ENCODE measurements at regions not wholly inside any gene's neighbourhood (a gene's known extent, or its start where the extent isn't known, plus 50 kb on each side); places are given as distances from the start of the nearest gene placed in this dataset.

GRCh38 chr21:16608209-16608830, 878.5 kb downstream of the USP25 start:
- H3K27ac ChIP-seq (ENCODE audit: low read depth, low read length, poor library complexity, severe bottlenecking) = no peak overlapping the region
- BruUV-seq (replicated peaks) = no TSS peak
- no peaks in the 10 kb centered on the region for H3K36me3 ChIP-seq (ENCODE audit: insufficient read depth, low read length, poor library complexity, severe bottlenecking)
- no peak for DNase-seq (ENCODE audit: low spot score)
- no peaks in the 10 kb centered on the region for H3K27me3 ChIP-seq (replicated peaks; ENCODE audit: insufficient read depth, low read depth, low read length, poor library complexity)
- H3K4me3 ChIP-seq (ENCODE audit: low read depth, low read length, poor library complexity, severe bottlenecking) = no peak overlapping the region
- intact Hi-C loops (cut with micrococcal nuclease; ENCODE audit: unreplicated experiment) = loop anchor here (10.0 kb wide), 1 partner anchor 154 kb away; no protein-coding TSS in a partner anchor
- TF ChIP-seq EZH2 (IDR thresholded peaks at IDR 0.05; ENCODE audit: borderline replicate concordance, low read depth, low read length, poor library complexity, severe bottlenecking) (no peak), CTCF (conservative IDR thresholded peaks at IDR 0.05; ENCODE audit: low read depth, low read length) (0 out of 2 replicates have a peak, but pooled peaks have one; percentile 19)
- H3K4me1 ChIP-seq (ENCODE audit: insufficient read depth, low read length, poor library complexity, severe bottlenecking) = no peaks in the 10 kb centered on the region
- ChIA-PET POLR2A (ENCODE audit: low non-redundant PET) (no interaction called here), CTCF (no interaction called here)
- no peaks in the 10 kb centered on the region for H3K9me3 ChIP-seq (ENCODE audit: low read depth, low read length, poor library complexity, severe bottlenecking)

- Histone ChIP-seq H3K27me3 (replicated peaks; ENCODE audit: insufficient read depth, low read depth, low read length, poor library complexity) (no peaks in the 10 kb centered on the region), H3K9me3 (ENCODE audit: low read depth, low read length, poor library complexity, severe bottlenecking) (no peaks in the 10 kb centered on the region), H3K36me3 (ENCODE audit: insufficient read depth, low read length, poor library complexity, severe bottlenecking) (no peaks in the 10 kb centered on the region), H3K27ac (ENCODE audit: low read depth, low read length, poor library complexity, severe bottlenecking) (no peak overlapping the region), H3K4me1 (ENCODE audit: insufficient read depth, low read length, poor library complexity, severe bottlenecking) (no peaks in the 10 kb centered on the region), H3K4me3 (ENCODE audit: low read depth, low read length, poor library complexity, severe bottlenecking) (no peak overlapping the region)
- ChIA-PET POLR2A (ENCODE audit: low non-redundant PET) (no interaction called here), CTCF (no interaction called here)
- TF ChIP-seq CTCF (conservative IDR thresholded peaks at IDR 0.05; ENCODE audit: low read depth, low read length) (no peak), EZH2 (IDR thresholded peaks at IDR 0.05; ENCODE audit: borderline replicate concordance, low read depth, low read length, poor library complexity, severe bottlenecking) (no peak)
- BruUV-seq (replicated peaks) = no TSS peak
- no peak for DNase-seq (ENCODE audit: low spot score)
- intact Hi-C loops (cut with micrococcal nuclease; ENCODE audit: unreplicated experiment) = no loop called here
Measured at GRCh38 chr21:16619281-16619680, 889.5 kb downstream of the USP25 start.

- no TSS peak for BruUV-seq (replicated peaks)
- intact Hi-C loops (cut with micrococcal nuclease; ENCODE audit: unreplicated experiment) = no loop called here
- H3K9me3 ChIP-seq (ENCODE audit: low read depth, low read length, poor library complexity, severe bottlenecking) = no peaks in the 10 kb centered on the region
- H3K27ac ChIP-seq (ENCODE audit: low read depth, low read length, poor library complexity, severe bottlenecking) = no peak overlapping the region
- CTCF ChIA-PET = no interaction called here
- no peaks in the 10 kb centered on the region for H3K4me1 ChIP-seq (ENCODE audit: insufficient read depth, low read length, poor library complexity, severe bottlenecking)
- DNase-seq (ENCODE audit: low spot score) = no peak
- POLR2A ChIA-PET (ENCODE audit: low non-redundant PET) = no interaction called here
- no peaks in the 10 kb centered on the region for H3K27me3 ChIP-seq (replicated peaks; ENCODE audit: insufficient read depth, low read depth, low read length, poor library complexity)
- TF ChIP-seq CTCF (conservative IDR thresholded peaks at IDR 0.05; ENCODE audit: low read depth, low read length) (no peak), EZH2 (IDR thresholded peaks at IDR 0.05; ENCODE audit: borderline replicate concordance, low read depth, low read length, poor library complexity, severe bottlenecking) (no peak)
- H3K4me3 ChIP-seq (ENCODE audit: low read depth, low read length, poor library complexity, severe bottlenecking) = no peak overlapping the region
- H3K36me3 ChIP-seq (ENCODE audit: insufficient read depth, low read length, poor library complexity, severe bottlenecking) = no peaks in the 10 kb centered on the region
Measured at GRCh38 chr21:16620786-16621320, 891.1 kb downstream of the USP25 start.

Measured in A673 (cell line).